Nucleus accumbens (tissue), 56 donors: ENCODE measurements at regions not wholly inside any gene's neighbourhood (a gene's known extent, or its start where the extent isn't known, plus 50 kb on each side); places are given as distances from the start of the nearest gene placed in this dataset.

Experiments used
- DNase-seq, 56 donors: peaks; one replicate each; lab custom pipeline; 2025; lab: John Stamatoyannopoulos, UW

DNA sequence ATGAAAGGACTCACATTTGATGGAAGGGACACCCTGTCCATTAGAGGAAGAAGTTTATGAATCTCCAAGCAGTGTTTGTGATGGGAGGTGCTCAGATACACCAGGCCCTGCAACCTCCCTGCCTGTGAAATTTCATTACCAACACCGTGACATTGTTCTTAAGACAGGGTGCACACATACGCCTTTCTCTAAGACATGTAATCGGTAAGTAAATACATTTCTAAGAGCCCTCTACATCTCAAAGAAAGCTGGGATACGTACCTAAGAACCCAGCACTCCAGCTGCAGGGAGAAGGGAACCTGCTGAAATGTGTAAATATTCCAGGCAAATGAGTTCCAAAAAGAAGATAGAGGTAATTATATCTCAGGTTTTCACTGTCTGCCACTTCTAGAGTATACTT, 125.0 kb upstream of the APC start:
- no peak for DNase-seq

GRCh38 chr5:112614285-112614684, 123.4 kb upstream of the APC start:
- no peak for DNase-seq

GRCh38 chr5:112614986-112615385, 122.7 kb upstream of the APC start:
- DNase-seq = no peak

DNA sequence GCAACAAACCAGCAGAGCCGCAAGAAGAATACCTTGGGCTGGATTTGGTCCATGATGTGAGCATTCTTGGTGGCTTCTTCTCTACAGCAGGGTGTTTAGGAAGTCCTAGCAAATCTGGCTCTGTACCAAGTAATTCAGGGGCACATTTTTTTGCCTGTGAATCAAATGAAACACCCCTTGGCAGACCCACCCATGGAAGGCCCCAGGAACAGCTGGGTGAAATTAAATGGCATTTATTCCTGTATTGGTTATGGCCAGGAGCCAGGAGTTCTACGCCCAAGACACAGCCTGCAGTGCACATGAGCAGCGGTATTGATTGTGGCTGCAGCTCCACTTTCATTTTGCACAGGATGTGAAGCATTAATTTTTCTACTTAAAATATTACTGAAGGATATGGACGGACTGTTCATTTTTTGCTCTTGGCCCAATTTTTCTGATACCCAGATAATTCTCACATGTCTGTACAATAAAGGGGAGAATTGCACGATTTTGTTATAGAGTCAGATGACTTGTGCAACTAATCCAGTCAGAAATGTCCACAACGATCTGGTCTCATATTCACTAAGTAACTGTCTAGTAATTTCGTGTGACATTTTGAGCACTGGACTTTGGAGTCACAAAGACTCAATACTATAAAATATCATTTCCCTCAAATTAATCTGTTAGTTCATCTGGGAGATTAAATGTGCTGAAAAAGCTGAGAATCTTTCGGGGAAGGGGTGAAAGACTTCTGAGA, 120.7 kb upstream of the APC start:
- no peak for DNase-seq

DNA sequence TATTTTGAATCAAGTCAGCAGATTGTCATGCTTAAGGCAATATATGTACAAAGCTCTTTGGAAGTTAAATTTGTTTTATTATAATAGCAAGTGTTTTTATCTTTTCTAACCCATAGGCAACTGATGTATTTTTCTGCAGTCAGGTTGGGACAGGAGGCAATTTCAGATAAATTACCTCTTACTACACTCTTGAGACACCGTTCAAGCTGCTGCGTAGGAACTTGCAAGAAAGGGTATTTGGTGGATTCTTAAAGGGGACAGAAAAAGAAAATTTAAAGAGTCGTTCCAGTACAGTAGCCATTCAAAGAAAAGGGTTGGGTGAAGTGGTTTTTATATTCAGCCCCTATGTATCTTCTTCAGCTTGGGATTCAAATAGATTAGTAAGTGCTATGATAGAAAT, 112.4 kb upstream of the APC start:
- no peak for DNase-seq

DNA sequence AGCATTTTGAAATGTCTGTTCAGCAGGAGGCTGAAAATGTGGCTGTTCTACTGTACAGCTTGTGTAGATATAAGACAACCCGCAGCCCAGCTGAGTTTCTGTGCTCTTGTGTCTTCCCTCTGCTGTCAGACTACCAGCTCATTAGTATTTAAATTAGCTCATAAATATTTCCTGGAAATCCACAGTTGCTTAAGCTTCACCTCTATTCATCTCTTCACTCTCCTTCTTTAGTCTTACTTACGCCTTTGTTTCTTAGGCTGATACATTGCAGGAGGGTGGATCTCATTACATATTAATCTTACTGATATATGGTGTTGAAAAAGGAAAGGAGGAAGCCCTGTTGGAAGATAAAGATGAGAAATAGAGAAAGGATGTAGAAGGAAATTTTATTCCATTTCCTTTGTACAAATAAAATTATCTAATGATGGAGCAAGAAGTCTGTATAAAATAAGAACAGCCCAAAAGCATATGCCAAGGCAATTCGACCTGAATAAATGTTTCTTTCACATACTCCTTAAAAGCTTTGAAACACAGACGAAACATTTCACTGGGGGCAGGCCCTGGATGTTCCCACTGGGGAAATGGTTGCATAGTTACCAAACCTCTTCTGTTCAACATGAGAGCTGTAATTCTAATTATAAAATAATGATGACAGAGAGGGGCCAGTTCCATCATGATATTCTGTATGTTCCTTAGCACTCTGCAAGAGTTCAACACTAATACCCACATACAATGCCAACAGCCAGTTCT, 111.8 kb upstream of the APC start:
- peak in 6 of 56 donors; percentile 3 to 33 (median 11) for DNase-seq

DNA sequence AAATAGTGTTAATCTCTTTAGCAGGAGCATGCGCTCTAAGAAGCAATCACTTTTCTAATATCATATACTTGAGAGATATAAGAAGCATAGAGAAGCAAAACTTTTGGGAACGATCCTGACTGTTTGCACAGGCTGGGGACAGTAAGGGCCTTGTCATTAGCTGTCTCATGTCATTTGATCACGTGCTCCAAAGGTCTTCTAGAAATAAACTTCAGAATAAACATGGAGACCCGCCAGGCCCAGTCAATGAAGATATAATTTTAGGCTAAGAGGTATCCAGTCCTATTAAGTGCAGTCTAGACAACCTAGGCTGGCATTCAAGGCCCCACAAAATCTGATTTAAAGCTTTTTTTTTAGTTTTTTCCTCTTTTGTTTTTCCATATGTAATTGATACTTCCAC, 111.0 kb upstream of the APC start:
- DNase-seq = no peak

DNA sequence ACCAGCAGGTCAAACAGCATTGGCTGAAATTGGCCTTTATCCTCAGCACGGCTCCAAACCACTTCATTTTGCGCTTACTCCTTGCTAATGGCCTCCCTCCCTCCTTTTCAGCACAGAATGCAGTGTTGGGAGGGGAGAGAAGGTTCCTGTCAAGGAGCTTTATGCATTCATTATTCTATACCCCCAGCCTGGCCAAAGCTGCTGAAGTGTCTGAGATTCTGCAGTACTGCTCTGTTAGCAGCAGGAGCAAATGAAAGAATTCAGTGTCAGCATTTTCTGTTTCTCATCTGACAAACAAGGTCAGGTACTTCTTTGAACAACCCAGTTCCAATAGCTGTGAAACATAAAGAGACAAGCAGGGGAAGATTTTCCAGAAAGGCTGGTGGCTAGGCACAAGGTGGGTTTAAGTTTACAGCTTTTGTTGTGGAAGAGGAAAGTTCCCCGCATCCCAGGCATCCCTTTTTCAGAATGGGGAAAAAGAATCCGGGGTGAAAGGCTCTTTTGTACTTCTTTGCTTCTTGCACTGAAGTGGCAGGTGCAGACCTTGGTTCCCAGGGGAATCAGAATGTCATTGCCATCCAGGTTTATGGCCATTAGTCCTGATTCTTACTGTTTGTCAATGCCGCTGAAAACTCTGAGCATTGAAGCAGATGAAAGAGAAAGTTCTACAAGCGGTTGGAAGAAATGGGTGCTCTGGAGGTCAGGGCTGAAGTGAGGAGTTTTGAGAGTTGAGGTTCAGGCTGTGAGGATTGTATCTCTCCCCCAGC, 109.3 kb upstream of the APC start:
- DNase-seq = peak in 1 of 56 donors; percentile 30

DNA sequence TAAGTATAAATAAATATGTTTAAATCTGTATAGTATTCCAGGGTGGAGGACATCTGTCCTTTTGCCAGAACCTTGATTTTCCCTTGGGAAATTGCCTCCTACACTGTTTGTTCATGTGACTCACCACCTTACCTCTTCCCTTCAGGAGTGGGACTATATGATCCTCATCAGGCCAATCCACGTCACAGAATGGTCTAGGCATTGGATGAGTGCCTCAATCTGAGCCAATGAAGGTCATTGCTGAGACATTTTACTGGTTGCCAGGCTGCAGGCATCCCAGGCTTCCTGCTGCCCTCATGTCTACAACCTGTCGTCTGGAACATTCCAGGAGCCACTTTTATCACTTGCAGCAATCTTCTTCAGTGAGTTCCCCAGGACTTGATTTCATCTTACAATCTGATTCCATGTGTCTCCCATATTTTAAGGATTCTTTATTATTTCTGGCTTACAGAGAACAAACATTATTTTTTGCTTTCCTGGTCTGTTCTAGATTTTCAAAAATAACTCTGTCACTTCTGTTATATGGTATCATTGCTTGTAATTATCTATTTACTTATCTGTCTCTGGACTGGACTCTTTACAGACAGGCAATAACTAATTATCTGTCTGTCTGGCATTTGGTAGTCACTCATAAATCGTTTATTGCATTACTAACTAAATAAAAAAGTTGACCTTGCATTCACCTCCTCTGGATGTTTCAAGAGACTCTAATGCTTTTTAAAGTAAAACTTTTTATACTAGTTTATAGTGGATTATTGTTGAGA, 107.3 kb upstream of the APC start:
- DNase-seq = no peak

DNA sequence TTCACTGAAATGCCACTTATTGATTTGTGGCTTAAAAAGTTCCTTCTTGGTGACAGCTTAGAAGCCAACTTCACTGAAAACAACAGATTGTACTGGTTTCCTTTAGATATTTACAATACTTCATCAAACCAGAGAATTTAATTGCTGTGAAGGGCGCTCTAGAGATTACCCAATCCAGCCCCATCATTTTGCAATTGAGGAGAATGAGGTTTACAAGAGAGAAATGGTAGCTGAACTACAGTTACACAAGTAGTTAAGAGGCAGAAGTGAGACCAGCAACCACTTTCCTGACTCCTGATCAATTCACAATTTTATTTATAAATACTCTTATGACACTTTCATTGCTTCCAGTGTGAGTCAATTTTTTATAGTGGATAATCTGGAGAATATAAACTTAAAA, 103.5 kb upstream of the APC start:
- no peak for DNase-seq

DNA sequence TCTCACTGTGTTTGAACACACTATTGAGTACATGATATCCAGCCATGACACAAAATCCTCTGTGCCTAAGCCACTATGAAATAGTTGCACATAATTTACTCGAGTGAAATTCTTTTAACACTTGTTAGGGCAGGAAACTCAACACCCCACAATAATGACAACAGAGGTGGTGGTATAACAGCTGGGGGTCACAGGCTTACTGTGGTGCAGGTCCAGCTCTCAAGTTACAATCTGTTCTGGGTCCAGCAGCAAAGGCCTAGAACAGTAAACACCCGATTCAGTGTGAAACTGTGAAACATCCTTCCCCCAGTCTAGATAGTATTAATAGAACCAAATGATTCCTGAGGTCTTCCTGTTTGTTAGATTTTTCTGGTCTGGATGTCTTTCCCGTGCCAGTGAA, 102.9 kb upstream of the APC start:
- DNase-seq = no peak

DNA sequence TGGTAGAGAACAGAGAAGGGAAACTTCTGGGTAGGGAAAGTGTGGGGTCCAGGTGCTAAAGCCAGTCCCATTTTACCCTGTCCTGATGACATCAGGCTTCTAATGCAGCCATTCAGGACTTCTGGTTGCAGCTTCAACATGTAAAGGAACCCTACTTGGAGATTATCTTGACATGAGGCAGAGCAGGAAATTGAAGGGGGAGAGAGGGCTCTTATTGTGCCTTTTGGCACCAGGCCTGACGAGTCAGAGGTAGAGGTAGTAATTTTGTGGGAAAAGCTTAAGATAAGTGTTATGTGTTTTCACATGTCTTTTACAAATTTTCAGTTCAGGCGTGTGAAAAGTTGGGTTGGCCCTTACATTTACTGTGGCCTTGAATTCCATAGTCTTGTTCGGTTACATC, 102.4 kb upstream of the APC start:
- no peak for DNase-seq

DNA sequence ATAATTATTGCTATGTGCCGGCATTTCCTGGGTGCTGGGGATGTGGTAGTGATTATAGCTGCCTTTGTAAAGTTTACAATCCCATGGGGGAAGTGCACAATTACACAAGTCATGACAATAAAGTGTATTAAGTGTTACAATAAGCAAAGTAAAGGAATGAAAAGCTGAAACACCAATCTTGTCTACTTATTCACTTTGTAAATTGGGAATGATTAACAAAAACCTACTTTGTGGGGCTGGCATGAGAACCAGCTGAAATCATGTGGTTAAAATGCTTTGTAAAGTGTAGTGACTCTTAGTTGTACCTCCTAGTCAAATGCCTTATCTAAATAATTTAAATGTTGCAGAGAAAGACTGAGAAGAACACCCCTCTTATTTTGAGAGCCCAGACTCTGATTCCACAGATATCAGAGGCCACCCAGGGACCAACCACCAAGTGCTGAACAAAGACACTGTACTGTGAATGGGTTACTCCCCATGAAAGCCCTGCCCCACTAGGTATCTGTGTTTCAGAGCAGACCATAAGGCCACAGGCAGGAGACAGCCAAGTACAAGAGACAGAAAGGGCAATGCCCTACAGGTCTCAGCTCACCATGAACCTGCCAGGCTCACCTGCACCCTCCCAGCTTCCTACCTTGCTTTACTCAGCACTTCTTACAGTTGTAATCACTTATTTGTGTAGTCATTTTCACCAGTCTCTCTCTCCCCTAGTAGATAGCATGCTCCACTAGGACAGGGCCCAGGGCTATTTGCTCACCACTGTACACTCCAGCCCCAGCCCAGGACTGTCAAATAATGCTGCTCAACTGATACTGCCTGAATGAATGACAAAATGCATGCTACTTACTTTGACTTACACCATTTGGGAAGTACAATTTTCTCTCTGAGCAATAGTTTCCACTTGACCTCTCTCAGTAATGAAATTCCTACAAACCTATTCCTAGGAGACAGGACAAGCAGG, 101.6 kb upstream of the APC start:
- no peak for DNase-seq

DNA sequence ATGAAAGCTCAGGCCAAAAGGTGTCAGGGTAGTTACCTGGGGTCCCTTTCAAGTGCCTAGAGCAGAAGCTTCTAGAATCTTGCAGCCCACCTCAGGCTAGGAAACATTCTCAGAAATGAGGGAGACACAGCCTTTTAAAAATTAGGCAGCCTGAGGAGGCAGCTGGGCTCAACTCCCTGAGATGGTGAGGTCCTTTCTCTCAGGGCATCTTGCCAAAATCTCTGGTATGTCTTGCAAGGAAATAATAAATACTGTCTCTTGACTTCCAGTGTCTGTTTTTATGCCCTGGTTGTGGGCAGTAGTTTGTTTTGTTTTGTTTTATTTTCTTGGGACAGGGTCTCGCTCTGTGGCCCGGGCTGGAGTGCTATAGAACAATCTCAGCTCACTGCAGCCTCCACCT, 100.9 kb upstream of the APC start:
- DNase-seq = no peak

GRCh38 chr5:112637343-112637742, 100.3 kb upstream of the APC start:
- peak in 2 of 56 donors; percentile 2 to 3 for DNase-seq

DNA sequence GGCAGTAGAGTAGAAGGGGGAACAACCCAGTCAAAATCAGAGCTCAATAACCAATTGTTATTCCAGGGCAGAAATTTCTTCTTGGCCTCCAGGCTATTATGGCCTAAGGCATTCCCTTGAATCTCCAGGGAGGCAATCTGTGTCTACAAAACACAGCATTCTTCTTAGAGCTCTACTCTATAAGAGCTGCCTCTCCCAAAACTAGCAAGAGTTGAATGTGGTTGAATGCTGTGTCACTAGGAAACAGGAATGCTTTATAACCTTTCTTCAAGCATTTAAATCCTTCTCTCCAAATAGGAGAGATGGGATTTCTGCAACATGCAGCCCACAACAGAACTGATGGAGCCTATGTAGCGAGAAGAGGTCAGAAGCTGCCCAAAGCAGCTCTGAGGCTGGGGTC, 97.1 kb upstream of the APC start:
- DNase-seq = no peak

DNA sequence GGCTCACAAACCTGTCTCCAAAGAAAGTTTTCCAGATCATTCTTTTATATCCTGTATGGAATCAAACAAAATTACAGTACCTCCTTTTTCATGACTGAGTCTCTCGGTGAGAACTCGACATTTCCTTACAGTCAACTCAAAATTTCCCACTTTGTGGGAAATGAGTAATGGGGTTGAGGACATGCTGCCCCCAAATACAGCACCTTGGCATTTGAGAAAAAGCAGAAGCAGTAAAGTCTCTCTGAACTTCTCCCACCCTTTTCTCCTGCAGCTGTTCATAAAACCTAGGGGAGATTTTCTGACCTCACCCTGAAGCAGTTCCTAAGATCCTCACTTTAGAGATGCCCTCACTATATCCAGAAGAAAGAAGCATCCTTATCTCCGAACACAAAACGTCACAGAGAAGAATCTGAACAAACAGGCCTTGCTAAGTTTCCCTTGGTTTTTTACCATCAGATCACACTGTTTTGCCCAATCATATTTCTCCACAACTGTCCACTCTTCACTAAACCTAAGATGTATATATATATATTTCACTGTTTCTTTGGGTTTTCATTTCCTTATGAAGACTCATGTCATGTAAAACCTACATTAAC, 96.1 kb upstream of the APC start:
- no peak for DNase-seq

DNA sequence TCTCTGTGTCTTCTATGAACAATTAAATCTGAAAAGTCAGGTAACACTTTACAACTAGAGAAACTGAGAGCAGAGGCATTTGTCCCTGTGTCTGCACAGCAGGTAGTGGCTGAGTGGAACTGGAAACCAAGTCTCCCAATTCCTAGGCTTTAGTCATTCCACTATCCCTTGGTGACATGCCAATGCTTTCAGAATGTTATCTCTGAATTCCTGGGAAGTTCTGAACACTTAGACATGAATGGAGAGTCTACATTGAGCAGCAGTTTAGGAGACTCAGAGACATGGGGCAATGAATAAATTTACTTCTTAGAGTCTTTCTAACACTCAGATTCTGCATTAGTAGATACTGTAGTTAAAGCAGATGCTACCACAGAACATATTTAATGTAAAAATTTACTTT, 94.8 kb upstream of the APC start:
- no peak for DNase-seq

- DNase-seq = no peak
These were observed 94.2 kb upstream of the APC start for GRCh38 chr5:112643339-112643971.
